ENCODE measurements at regions not wholly inside any gene's neighbourhood (a gene's known extent, or its start where the extent isn't known, plus 50 kb on each side); places are given as distances from the start of the nearest gene placed in this dataset.

DNA sequence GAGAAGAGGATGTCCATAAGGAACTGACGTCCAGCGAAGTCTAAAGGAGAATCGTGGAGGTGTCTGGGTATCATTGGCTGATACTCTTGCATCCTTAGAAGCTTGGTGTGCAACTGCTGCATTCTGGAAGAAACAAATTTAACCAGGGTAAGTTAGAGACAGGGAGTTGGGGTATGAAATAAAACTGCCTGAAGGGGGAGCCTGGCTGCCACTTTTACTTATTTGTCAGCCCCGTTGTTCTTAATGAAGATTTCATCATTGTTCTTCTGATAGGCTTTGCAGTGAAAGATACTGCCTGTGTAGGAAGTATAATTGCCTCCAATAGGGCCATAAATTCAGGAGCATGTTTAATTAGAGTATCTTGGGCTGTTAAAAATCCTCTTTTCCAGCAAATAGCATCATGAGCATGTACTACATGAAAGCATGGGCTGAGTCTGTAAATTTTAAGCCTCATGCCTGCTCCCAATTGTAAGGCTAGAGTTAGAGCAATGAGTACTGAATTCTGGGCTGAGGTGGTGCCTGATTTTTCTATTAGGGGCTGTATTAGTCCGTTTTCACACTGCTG, 1264.5 kb upstream of the ACO1 start (continued):
- TF ChIP-seq MTA3 (IDR thresholded peaks at IDR 0.05; ENCODE audit: borderline replicate concordance, low read length) = no peak
- TF ChIP-seq, protein P1, sequence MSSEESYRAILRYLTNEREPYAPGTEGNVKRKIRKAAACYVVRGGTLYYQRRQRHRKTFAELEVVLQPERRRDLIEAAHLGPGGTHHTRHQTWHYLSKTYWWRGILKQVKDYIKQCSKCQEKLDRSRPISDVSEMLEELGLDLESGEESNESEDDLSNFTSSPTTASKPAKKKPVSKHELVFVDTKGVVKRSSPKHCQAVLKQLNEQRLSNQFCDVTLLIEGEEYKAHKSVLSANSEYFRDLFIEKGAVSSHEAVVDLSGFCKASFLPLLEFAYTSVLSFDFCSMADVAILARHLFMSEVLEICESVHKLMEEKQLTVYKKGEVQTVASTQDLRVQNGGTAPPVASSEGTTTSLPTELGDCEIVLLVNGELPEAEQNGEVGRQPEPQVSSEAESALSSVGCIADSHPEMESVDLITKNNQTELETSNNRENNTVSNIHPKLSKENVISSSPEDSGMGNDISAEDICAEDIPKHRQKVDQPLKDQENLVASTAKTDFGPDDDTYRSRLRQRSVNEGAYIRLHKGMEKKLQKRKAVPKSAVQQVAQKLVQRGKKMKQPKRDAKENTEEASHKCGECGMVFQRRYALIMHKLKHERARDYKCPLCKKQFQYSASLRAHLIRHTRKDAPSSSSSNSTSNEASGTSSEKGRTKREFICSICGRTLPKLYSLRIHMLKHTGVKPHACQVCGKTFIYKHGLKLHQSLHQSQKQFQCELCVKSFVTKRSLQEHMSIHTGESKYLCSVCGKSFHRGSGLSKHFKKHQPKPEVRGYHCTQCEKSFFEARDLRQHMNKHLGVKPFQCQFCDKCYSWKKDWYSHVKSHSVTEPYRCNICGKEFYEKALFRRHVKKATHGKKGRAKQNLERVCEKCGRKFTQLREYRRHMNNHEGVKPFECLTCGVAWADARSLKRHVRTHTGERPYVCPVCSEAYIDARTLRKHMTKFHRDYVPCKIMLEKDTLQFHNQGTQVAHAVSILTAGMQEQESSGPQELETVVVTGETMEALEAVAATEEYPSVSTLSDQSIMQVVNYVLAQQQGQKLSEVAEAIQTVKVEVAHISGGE (CRISPR knock-in tag; IDR thresholded peaks at IDR 0.05) = no peak
- no peak for TF ChIP-seq MYC (IDR thresholded peaks at IDR 0.05; ENCODE audit: insufficient read depth, insufficient read length, insufficient replicate concordance, low read length, severe bottlenecking)
- TF ChIP-seq JUND (IDR thresholded peaks at IDR 0.05; ENCODE audit: low read depth, low read length) = no peak
- no peak for TF ChIP-seq ATF3 (IDR thresholded peaks at IDR 0.05; ENCODE audit: borderline replicate concordance, extremely low read depth, low read depth, low read length)
- TF ChIP-seq MXI1 (IDR thresholded peaks at IDR 0.05; ENCODE audit: low read depth, low read length) = no peak
- no peak for TF ChIP-seq SREBF1 (IDR thresholded peaks at IDR 0.05; ENCODE audit: low read length)
- no peak for TF ChIP-seq EGR1 (IDR thresholded peaks at IDR 0.05; ENCODE audit: borderline replicate concordance in 1 of 2, low read depth in 2 of 2, low read length in 2 of 2)
- TF ChIP-seq NFIC (IDR thresholded peaks at IDR 0.05; ENCODE audit: low read depth, low read length) = no peak
- TF ChIP-seq ZNF24 (IDR thresholded peaks at IDR 0.05) = no peak
- no peak for TF ChIP-seq ZNF274 (IDR thresholded peaks at IDR 0.05; ENCODE audit: insufficient read depth, insufficient read length)
- TF ChIP-seq NR2C1 (IDR thresholded peaks at IDR 0.05) = no peak
